Testis (tissue), 2 donors: ENCODE measurements at regions not wholly inside any gene's neighbourhood (a gene's known extent, or its start where the extent isn't known, plus 50 kb on each side); places are given as distances from the start of the nearest gene placed in this dataset.

Experiments
- CTCF ChIP-seq, 3 experiments: fragments of 450-650 bp in 2 of 3; fragments of 200-600 bp in 1 of 3; sonication (generic) in 1 of 3; IDR thresholded peaks; one replicate each; pipeline ENCODE4 v1.5.1; 2016 to 2019; ENCODE audit warnings: antibody characterized with exemption in 3 of 3, mild to moderate bottlenecking in 2 of 3, moderate library complexity in 1 of 3
- POLR2A ChIP-seq: fragments of 450-650 bp; IDR thresholded peaks from one replicate; pipeline ENCODE4 v1.6.1; 2017; ENCODE audit warnings: antibody characterized with exemption, mild to moderate bottlenecking, moderate library complexity

- TF ChIP-seq CTCF (IDR thresholded peaks at IDR 0.05) = no peak
- no peak for TF ChIP-seq POLR2A
These were observed 1656.7 kb upstream of the B3GALT2 start for GRCh38 chr1:194843077-194843476.
